Right renal cortex interstitium (tissue), 3 donors: ENCODE measurements at regions not wholly inside any gene's neighbourhood (a gene's known extent, or its start where the extent isn't known, plus 50 kb on each side); places are given as distances from the start of the nearest gene placed in this dataset.
"Not testable (repeated sequence)": the region's sequence is repeated elsewhere in the genome, so short reads cannot be mapped to it uniquely, and the experiment has no call there.

ENCODE experiments used
- DNase-seq, 3 donors: peaks; one replicate each; pipeline ENCODE4 v3.0.0-alpha.2; 2013; ENCODE audit warnings: low read depth in 3 of 3, low spot score in 2 of 3

- no peak for DNase-seq
Measured at GRCh38 chr7:109879287-109879828, 1211.6 kb upstream of the LRRN3 start.

- no peak for DNase-seq
Measured at GRCh38 chr7:109890622-109891021, 1200.3 kb upstream of the LRRN3 start.

GRCh38 chr7:109893231-109893630 is 1197.7 kb upstream of the LRRN3 start:
- no peak for DNase-seq

GRCh38 chr7:109895536-109895935 is 1195.4 kb upstream of the LRRN3 start:
- no peak for DNase-seq

GRCh38 chr7:109901926-109902325 is 1189.0 kb upstream of the LRRN3 start:
- no peak for DNase-seq

GRCh38 chr7:109905368-109906065 is 1185.4 kb upstream of the LRRN3 start:
- not testable (repeated sequence) for DNase-seq

- DNase-seq: no peak
Measured at GRCh38 chr7:109915670-109916069, 1175.3 kb upstream of the LRRN3 start.

GRCh38 chr7:109926738-109927137 is 1164.2 kb upstream of the LRRN3 start:
- DNase-seq: no peak

GRCh38 chr7:109930049-109930448 is 1160.9 kb upstream of the LRRN3 start:
- DNase-seq: no peak

- DNase-seq: no peak
Measured at GRCh38 chr7:109939207-109939606, 1151.7 kb upstream of the LRRN3 start.

- no peak for DNase-seq
Measured at GRCh38 chr7:109945820-109946518, 1145.0 kb upstream of the LRRN3 start.

- DNase-seq: no peak
Measured at GRCh38 chr7:109950256-109950655, 1140.7 kb upstream of the LRRN3 start.

- DNase-seq: no peak
Measured at GRCh38 chr7:109950821-109951564, 1139.9 kb upstream of the LRRN3 start.

- DNase-seq: no peak
Measured at GRCh38 chr7:109951565-109951928, 1139.4 kb upstream of the LRRN3 start.

GRCh38 chr7:109955986-109956385 is 1134.9 kb upstream of the LRRN3 start:
- no peak for DNase-seq

GRCh38 chr7:109956916-109957315 is 1134.0 kb upstream of the LRRN3 start:
- no peak for DNase-seq

- DNase-seq: no peak
Measured at GRCh38 chr7:109963741-109964140, 1127.2 kb upstream of the LRRN3 start.

- DNase-seq: no peak
Measured at GRCh38 chr7:109964780-109965179, 1126.1 kb upstream of the LRRN3 start.

- DNase-seq: no peak
Measured at GRCh38 chr7:109967406-109967805, 1123.5 kb upstream of the LRRN3 start.

GRCh38 chr7:109983618-109984017 is 1107.3 kb upstream of the LRRN3 start:
- DNase-seq: no peak

GRCh38 chr7:109984729-109985128 is 1106.2 kb upstream of the LRRN3 start:
- DNase-seq: no peak
